GM08714 (cell line): ENCODE measurements at regions not wholly inside any gene's neighbourhood (a gene's known extent, or its start where the extent isn't known, plus 50 kb on each side); places are given as distances from the start of the nearest gene placed in this dataset.
A peak's percentile ranks its signal among the peaks of the same experiment; 100 is the strongest.
"Not testable (repeated sequence)": the region's sequence is repeated elsewhere in the genome, so short reads cannot be mapped to it uniquely, and the experiment has no call there.

Experiments used
- H3K4me3 ChIP-seq: fragments of 200-500 bp; sonication (Bioruptor generic); 2 replicates; pipeline ENCODE4 v1.5.1; 2014; ENCODE audit warnings: mild to moderate bottlenecking, low read length, inconsistent platforms
- ZNF274 ChIP-seq: IDR thresholded peaks from 2 replicates; pipeline ENCODE4 v1.6.1; 2012; ENCODE audit warnings: mild to moderate bottlenecking, low read depth, low read length

- H3K4me3 ChIP-seq: no peak overlapping the region
- TF ChIP-seq ZNF274: no peak
These were observed 321.2 kb downstream of the ABCC12 start for GRCh38 chr16:47834485-47835024.

GRCh38 chr16:47833771-47834170, 322.0 kb downstream of the ABCC12 start:
- no peak for TF ChIP-seq ZNF274
- no peak overlapping the region for H3K4me3 ChIP-seq

GRCh38 chr16:47829850-47830600, 325.8 kb downstream of the ABCC12 start:
- TF ChIP-seq ZNF274: no peak
- no peak overlapping the region for H3K4me3 ChIP-seq

GRCh38 chr16:47826070-47826469, 329.7 kb downstream of the ABCC12 start:
- TF ChIP-seq ZNF274: no peak
- no peak overlapping the region for H3K4me3 ChIP-seq

- no peak for TF ChIP-seq ZNF274
- H3K4me3 ChIP-seq: no peak overlapping the region
These were observed 338.7 kb downstream of the ABCC12 start for GRCh38 chr16:47817048-47817447.

- H3K4me3 ChIP-seq: no peak overlapping the region
- no peak for TF ChIP-seq ZNF274
These were observed 339.3 kb downstream of the ABCC12 start for GRCh38 chr16:47816511-47816910.

- TF ChIP-seq ZNF274: no peak
- H3K4me3 ChIP-seq: no peak overlapping the region
These were observed 340.1 kb downstream of the ABCC12 start for GRCh38 chr16:47815655-47816054.

- not testable (repeated sequence) for H3K4me3 ChIP-seq
These were observed 344.0 kb downstream of the ABCC12 start for GRCh38 chr16:47811758-47812157.

- no peak for TF ChIP-seq ZNF274
- no peak overlapping the region for H3K4me3 ChIP-seq
These were observed 345.2 kb downstream of the PHKB start for GRCh38 chr16:47806309-47806847.

- TF ChIP-seq ZNF274: no peak
- H3K4me3 ChIP-seq: no peak overlapping the region
These were observed 326.6 kb downstream of the PHKB start for GRCh38 chr16:47787696-47788095.

GRCh38 chr16:47781673-47782072, 320.5 kb downstream of the PHKB start:
- no peak for TF ChIP-seq ZNF274

GRCh38 chr16:47780213-47780875, 319.2 kb downstream of the PHKB start:
- no peak overlapping the region for H3K4me3 ChIP-seq
- TF ChIP-seq ZNF274: no peak

More at GRCh38 chr16:47781673-47782072, 320.5 kb downstream of the PHKB start:
- no peak overlapping the region for H3K4me3 ChIP-seq

GRCh38 chr16:47779201-47780016, 318.3 kb downstream of the PHKB start:
- H3K4me3 ChIP-seq: peak overlapping the region; percentile 42; the same call in 1 of the 2 replicates
- TF ChIP-seq ZNF274: no peak
